Hepatocyte (in vitro differentiated cells): ENCODE measurements at regions not wholly inside any gene's neighbourhood (a gene's known extent, or its start where the extent isn't known, plus 50 kb on each side); places are given as distances from the start of the nearest gene placed in this dataset.

Experiments used
- EZH2 ChIP-seq: fragments of 200-600 bp; sonication (generic); IDR thresholded peaks from 2 replicates; pipeline ENCODE4 v1.6.1; 2016; ENCODE audit warnings: antibody characterized with exemption, mild to moderate bottlenecking, borderline replicate concordance
- EZH2phosphoT487 ChIP-seq: fragments of 200-600 bp; sonication (generic); IDR thresholded peaks from one replicate; pipeline ENCODE4 v1.6.1; 2018; ENCODE audit warnings: antibody characterized with exemption, mild to moderate bottlenecking, low read depth, moderate library complexity; ENCODE audit not compliant: unreplicated experiment, severe bottlenecking
- TF ChIP-seq, protein P1 (sequence below): fragments of 200-600 bp; sonication (generic); IDR thresholded peaks from 2 replicates; pipeline ENCODE4 v1.5.1; 2016; ENCODE audit warnings: antibody characterized with exemption, mild to moderate bottlenecking; ENCODE audit not compliant: poor library complexity

DNA sequence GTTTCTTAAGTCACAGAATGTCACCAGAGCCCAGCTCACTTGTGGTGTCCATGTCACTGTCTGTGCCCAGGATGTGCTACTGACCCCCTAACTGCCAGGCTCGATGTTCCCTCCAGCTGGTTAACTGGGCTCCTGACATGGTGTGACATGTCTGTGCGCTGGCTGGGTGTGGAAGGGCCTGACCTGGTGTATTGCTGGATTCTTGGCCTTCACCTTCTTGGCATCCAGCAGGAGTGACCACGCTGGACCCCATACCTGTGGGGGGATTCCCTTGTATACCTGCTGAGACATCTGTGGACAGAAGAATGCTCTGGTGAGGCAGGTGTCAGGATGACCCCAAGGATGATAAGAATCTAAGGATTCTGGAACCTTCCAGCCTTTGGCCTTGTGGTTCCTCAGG is 1690.1 kb downstream of the TP53TG3F start:
- TF ChIP-seq, protein P1, sequence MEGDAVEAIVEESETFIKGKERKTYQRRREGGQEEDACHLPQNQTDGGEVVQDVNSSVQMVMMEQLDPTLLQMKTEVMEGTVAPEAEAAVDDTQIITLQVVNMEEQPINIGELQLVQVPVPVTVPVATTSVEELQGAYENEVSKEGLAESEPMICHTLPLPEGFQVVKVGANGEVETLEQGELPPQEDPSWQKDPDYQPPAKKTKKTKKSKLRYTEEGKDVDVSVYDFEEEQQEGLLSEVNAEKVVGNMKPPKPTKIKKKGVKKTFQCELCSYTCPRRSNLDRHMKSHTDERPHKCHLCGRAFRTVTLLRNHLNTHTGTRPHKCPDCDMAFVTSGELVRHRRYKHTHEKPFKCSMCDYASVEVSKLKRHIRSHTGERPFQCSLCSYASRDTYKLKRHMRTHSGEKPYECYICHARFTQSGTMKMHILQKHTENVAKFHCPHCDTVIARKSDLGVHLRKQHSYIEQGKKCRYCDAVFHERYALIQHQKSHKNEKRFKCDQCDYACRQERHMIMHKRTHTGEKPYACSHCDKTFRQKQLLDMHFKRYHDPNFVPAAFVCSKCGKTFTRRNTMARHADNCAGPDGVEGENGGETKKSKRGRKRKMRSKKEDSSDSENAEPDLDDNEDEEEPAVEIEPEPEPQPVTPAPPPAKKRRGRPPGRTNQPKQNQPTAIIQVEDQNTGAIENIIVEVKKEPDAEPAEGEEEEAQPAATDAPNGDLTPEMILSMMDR = no peak
- TF ChIP-seq EZH2 = no peak
- TF ChIP-seq EZH2phosphoT487 = no peak
